ENCODE measurements at regions not wholly inside any gene's neighbourhood (a gene's known extent, or its start where the extent isn't known, plus 50 kb on each side); places are given as distances from the start of the nearest gene placed in this dataset.

- Histone ChIP-seq H4K8ac (replicated peaks; ENCODE audit: insufficient read length, low read depth, low read length) (no peak overlapping the region), H2BK12ac (ENCODE audit: insufficient read length, low read depth, low read length) (no peak overlapping the region), H2BK5ac (ENCODE audit: insufficient read length, low read length) (no peak overlapping the region), H3K23me2 (ENCODE audit: insufficient read length, low read depth, low read length, poor library complexity, severe bottlenecking) (peaks cover 2% of the 10 kb centered on the region), H3K14ac (ENCODE audit: insufficient read depth, low read length) (no peak overlapping the region), H3K23ac (ENCODE audit: insufficient read length, low read depth, low read length) (no peak overlapping the region), H3K79me1 (ENCODE audit: insufficient read depth, low read depth, low read length, poor library complexity, severe bottlenecking) (no peaks in the 10 kb centered on the region), H2BK15ac (ENCODE audit: low read depth, low read length) (no peak overlapping the region), H2AFZ (ENCODE audit: low read length) (no peak overlapping the region), H2BK20ac (ENCODE audit: low read depth, low read length, poor library complexity, severe bottlenecking) (no peak overlapping the region), H3K4me1 (ENCODE audit: insufficient read depth, low read length) (0 out of 2 replicates have a peak, but pooled peaks cover 14% of the 10 kb centered on the region), H3K4ac (ENCODE audit: low read depth, low read length) (no peak overlapping the region), H3K4me2 (ENCODE audit: insufficient read depth, insufficient read length, low read length) (no peak overlapping the region), H3K18ac (ENCODE audit: insufficient read length, low read depth, low read length) (no peak overlapping the region), H3K27ac (ENCODE audit: insufficient read length, low read depth, low read length) (no peak overlapping the region), H4K5ac (ENCODE audit: insufficient read length, low read depth, low read length) (no peak overlapping the region), H3K9me3 (ENCODE audit: control insufficient read depth, low read depth, low read length) (no peaks in the 10 kb centered on the region), H3K27me3 (ENCODE audit: insufficient read depth, low read length) (no peaks in the 10 kb centered on the region), H3K79me2 (ENCODE audit: insufficient read depth, low read length) (no peaks in the 10 kb centered on the region), H4K91ac (ENCODE audit: insufficient read length, low read depth, low read length) (no peak overlapping the region), H3K56ac (ENCODE audit: insufficient read length, low read depth, low read length) (no peak overlapping the region), H3K9ac (ENCODE audit: extremely low read depth, insufficient read length, low read length) (no peak overlapping the region), H2BK120ac (ENCODE audit: low read depth, low read length, poor library complexity, severe bottlenecking) (no peak overlapping the region), H3T11ph (ENCODE audit: low read length) (no peak overlapping the region), H4K20me1 (ENCODE audit: control insufficient read depth, insufficient read depth, insufficient read length) (no peaks in the 10 kb centered on the region), H2AK5ac (ENCODE audit: insufficient read length, low read length) (no peak overlapping the region)
- Mint-ChIP-seq H3K27me3 (ENCODE audit: low read depth) (no peaks in the 10 kb centered on the region), H3K36me3 (ENCODE audit: insufficient read depth in 1 of 3, low read depth in 3 of 3) (no peaks in the 10 kb centered on the region), H3K4me1 (peaks cover 49 to 54% of the 10 kb centered on the region in 2 experiments), H3K9me3 (no peaks in the 10 kb centered on the region; a peak in 1 of 5 replicates), H3K27ac (no peak overlapping the region), H3K4me3 (no peak overlapping the region)
- no peak for TF ChIP-seq CTCF (conservative IDR thresholded peaks at IDR 0.05)
- no CpG with 5 or more reads among the region's 2 CpGs for WGBS (ENCODE audit: extremely low coverage, insufficient read length, low lambda C conversion rate)
- DNase-seq: no peak
Measured at GRCh38 chr1:60889709-60890108, 192.7 kb upstream of the NFIA start.
